IPS-18c (cell line): ENCODE measurements at regions not wholly inside any gene's neighbourhood (a gene's known extent, or its start where the extent isn't known, plus 50 kb on each side); places are given as distances from the start of the nearest gene placed in this dataset.

ENCODE experiments used
- H3K4me3 ChIP-seq: 2 replicates; pipeline ENCODE4 v1.7.0; 2013; ENCODE audit warnings: low read depth, mild to moderate bottlenecking, low read length, moderate library complexity; ENCODE audit not compliant: insufficient read depth
- H3K9me3 ChIP-seq: one replicate; pipeline ENCODE4 v1.6.1; 2013; ENCODE audit warnings: mild to moderate bottlenecking, low read length, moderate library complexity; ENCODE audit not compliant: control insufficient read depth, insufficient read depth

- Histone ChIP-seq H3K9me3 (no peaks in the 10 kb centered on the region), H3K4me3 (no peak overlapping the region)
Measured at GRCh38 chr6:28585335-28585734, 59.7 kb downstream of the GPX5 start.

GRCh38 chr6:28586324-28586723 is 60.6 kb downstream of the GPX5 start:
- Histone ChIP-seq H3K4me3 (peak overlapping the region; percentile 97), H3K9me3 (no peaks in the 10 kb centered on the region)

GRCh38 chr6:28586962-28587745 is 61.5 kb downstream of the GPX5 start:
- peak overlapping the region; percentile 97 for H3K4me3 ChIP-seq
- no peaks in the 10 kb centered on the region for H3K9me3 ChIP-seq

- H3K9me3 ChIP-seq, result no peaks in the 10 kb centered on the region
- H3K4me3 ChIP-seq, result peak overlapping the region; percentile 97
Measured at GRCh38 chr6:28587746-28588075, 62.0 kb downstream of the GPX5 start.

GRCh38 chr6:28588666-28589065 is 63.0 kb downstream of the GPX5 start:
- Histone ChIP-seq H3K4me3 (peak overlapping the region; percentile 81; the same call in 1 of the 2 replicates), H3K9me3 (no peaks in the 10 kb centered on the region)

- Histone ChIP-seq H3K9me3 (no peaks in the 10 kb centered on the region), H3K4me3 (peak overlapping the region; percentile 81)
Measured at GRCh38 chr6:28589234-28589956, 63.7 kb downstream of the GPX5 start.

- H3K9me3 ChIP-seq, result no peaks in the 10 kb centered on the region
Measured at GRCh38 chr6:28589957-28590349, 64.3 kb downstream of the GPX5 start.

GRCh38 chr6:28597217-28597835 is 71.6 kb downstream of the GPX5 start:
- Histone ChIP-seq H3K9me3 (no peaks in the 10 kb centered on the region), H3K4me3 (peak overlapping the region; percentile 53)

More at GRCh38 chr6:28589957-28590349, 64.3 kb downstream of the GPX5 start:
- peak overlapping the region; percentile 81 for H3K4me3 ChIP-seq

GRCh38 chr6:28597924-28598722 is 72.4 kb downstream of the GPX5 start:
- Histone ChIP-seq H3K9me3 (no peaks in the 10 kb centered on the region), H3K4me3 (peak overlapping the region; percentile 53)

- Histone ChIP-seq H3K4me3 (no peak overlapping the region), H3K9me3 (no peaks in the 10 kb centered on the region)
Measured at GRCh38 chr6:28598757-28599686, 73.3 kb downstream of the GPX5 start.

GRCh38 chr6:28600245-28600644 is 74.6 kb downstream of the GPX5 start:
- Histone ChIP-seq H3K4me3 (no peak overlapping the region), H3K9me3 (no peaks in the 10 kb centered on the region)

- Histone ChIP-seq H3K4me3 (no peak overlapping the region), H3K9me3 (no peaks in the 10 kb centered on the region)
Measured at GRCh38 chr6:28603891-28604290, 78.2 kb downstream of the GPX5 start.

- Histone ChIP-seq H3K9me3 (no peaks in the 10 kb centered on the region), H3K4me3 (peak overlapping the region; percentile 55)
Measured at GRCh38 chr6:28606424-28607391, 81.0 kb downstream of the GPX5 start.

- no peak overlapping the region for H3K4me3 ChIP-seq
- H3K9me3 ChIP-seq, result no peaks in the 10 kb centered on the region
Measured at GRCh38 chr6:28607990-28608389, 82.3 kb downstream of the GPX5 start.

GRCh38 chr6:28609672-28610071 is 84.0 kb downstream of the GPX5 start:
- Histone ChIP-seq H3K4me3 (no peak overlapping the region), H3K9me3 (no peaks in the 10 kb centered on the region)

- H3K9me3 ChIP-seq, result peaks cover 2% of the 10 kb centered on the region
- no peak overlapping the region for H3K4me3 ChIP-seq
Measured at GRCh38 chr6:28615616-28615954, 89.9 kb downstream of the GPX5 start.
